ENCODE measurements at regions not wholly inside any gene's neighbourhood (a gene's known extent, or its start where the extent isn't known, plus 50 kb on each side); places are given as distances from the start of the nearest gene placed in this dataset.
"Not testable (repeated sequence)": the region's sequence is repeated elsewhere in the genome, so short reads cannot be mapped to it uniquely, and the experiment has no call there.

DNA sequence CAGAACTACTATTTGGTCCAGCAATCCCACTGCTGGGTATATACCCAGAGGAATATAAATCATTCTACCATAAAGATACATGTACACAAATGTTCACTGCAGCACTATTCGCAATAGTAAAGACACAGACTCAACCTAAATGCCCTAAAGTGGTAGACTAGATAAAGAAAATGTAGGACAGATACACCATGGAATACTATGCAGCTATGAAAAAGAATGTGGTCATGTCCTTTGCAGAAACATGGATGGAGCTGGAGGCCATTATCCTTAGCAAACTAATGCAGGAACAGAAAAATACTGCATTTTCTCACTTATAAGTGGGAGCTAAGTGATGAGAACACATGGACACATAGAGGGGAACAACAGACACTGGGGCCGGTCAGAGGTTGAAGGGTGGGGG is 248.4 kb upstream of the KCNG1 start:
- H3K36me3 ChIP-seq (replicated peaks); H3K27me3 ChIP-seq (ENCODE audit: low read depth); H3K4me1 ChIP-seq; H3K4me3 ChIP-seq; DNase-seq (ENCODE audit: low spot score in 2 of 2); H3K9me3 ChIP-seq; in situ Hi-C loops (cut with MboI; ENCODE audit: low sequenced_read_pairs): not testable (repeated sequence)

DNA sequence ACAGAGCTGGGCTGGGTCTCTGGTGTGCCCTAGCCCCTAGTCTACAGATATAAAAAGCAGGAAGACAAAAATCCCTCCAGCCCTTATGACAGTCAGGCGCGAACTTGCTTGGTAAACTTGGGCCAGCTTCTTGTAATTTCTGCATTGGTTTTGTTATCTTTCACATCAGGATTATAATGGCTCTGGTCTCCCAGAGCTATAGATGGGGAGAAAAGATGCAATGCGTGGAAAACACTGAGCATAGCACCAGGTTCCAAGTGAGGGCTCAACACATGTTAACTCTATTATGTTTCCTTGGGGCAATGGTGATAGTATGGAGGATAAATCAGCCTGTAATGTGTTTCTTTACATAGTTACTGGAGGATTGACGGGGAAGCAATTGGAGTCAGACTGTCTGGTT is 246.8 kb upstream of the KCNG1 start:
- no peaks in the 10 kb centered on the region for H3K36me3 ChIP-seq (replicated peaks)
- no peak overlapping the region for H3K4me3 ChIP-seq
- DNase-seq (ENCODE audit: low spot score in 2 of 2): no peak
- peaks cover 3% of the 10 kb centered on the region; the same call in 1 of the 2 replicates for H3K9me3 ChIP-seq
- no peaks in the 10 kb centered on the region for H3K27me3 ChIP-seq (ENCODE audit: low read depth)
- H3K4me1 ChIP-seq: no peaks in the 10 kb centered on the region
- in situ Hi-C loops (cut with MboI; ENCODE audit: low sequenced_read_pairs): no loop called here

DNA sequence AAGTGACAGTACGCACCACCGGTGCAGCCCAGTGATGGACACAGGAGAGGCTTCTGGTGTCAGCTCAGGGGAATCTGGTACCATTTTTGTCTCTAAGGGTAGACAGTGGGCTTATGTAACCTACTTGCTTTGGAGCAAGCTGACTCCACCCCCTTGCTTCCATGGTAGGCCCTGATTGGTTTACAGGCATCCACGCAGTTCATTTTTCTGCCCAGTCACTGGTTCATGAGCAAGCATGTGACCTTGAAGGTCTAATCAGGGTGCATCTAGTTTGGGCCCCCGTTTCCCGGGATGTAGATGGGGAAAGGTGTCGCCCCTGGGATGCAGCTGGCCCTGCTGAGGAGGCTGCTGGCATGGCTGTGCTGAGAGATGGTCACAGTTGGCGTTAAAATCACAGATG is 244.8 kb upstream of the KCNG1 start:
- Histone ChIP-seq H3K27me3 (ENCODE audit: low read depth) (no peaks in the 10 kb centered on the region), H3K4me1 (no peaks in the 10 kb centered on the region), H3K4me3 (no peak overlapping the region), H3K36me3 (replicated peaks) (no peaks in the 10 kb centered on the region), H3K9me3 (peaks cover 3% of the 10 kb centered on the region; the same call in 1 of the 2 replicates)
- in situ Hi-C loops (cut with MboI; ENCODE audit: low sequenced_read_pairs): no loop called here
- DNase-seq (ENCODE audit: low spot score in 2 of 2): no peak

DNA sequence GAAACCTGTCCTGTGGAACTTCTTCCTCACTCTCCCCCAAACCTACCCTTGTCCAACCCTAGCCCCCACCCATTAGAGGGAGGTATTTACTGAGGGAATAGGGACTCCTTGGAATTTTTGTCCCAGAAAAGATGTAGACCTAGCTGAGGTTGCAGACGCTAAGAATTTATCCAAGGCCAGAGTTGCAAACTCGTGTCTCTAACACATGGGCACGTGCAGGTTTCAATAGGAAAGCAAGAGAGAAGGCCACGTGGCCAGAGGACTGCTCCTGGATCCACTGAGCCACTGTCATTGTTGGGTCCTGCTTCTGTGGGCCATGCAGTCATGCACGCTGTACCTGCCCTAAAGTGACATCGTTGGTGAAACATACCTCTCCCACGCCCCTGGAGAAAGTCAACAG is 243.4 kb upstream of the KCNG1 start:
- Histone ChIP-seq H3K36me3 (replicated peaks) (no peaks in the 10 kb centered on the region), H3K4me1 (no peaks in the 10 kb centered on the region), H3K9me3 (peaks cover 3% of the 10 kb centered on the region; the same call in 1 of the 2 replicates), H3K27me3 (ENCODE audit: low read depth) (no peaks in the 10 kb centered on the region), H3K4me3 (no peak overlapping the region)
- in situ Hi-C loops (cut with MboI; ENCODE audit: low sequenced_read_pairs): no loop called here
- DNase-seq (ENCODE audit: low spot score in 2 of 2): no peak

DNA sequence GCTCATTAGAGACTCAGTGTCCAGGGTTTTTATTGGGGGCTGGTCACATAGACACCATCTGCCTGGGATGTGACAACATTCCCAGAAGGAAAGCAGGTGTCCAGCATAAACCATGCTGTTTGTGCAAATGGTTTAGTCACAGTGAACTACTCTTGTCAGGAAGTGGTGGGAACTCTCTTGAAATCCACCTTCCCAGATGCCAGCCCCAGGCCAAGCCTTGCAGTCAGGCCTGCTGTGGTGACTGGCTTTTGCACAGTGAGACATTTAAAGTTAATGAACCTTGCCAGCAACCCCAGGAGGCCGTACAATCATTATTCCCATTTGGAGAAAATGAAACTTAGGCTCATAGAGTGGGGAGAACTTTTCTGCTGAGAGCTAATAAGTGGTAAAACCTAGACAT is 242.5 kb upstream of the KCNG1 start:
- no peak for DNase-seq (ENCODE audit: low spot score in 2 of 2)
- Histone ChIP-seq H3K4me3 (no peak overlapping the region), H3K36me3 (replicated peaks) (no peaks in the 10 kb centered on the region), H3K9me3 (peaks cover 3% of the 10 kb centered on the region; the same call in 1 of the 2 replicates), H3K4me1 (no peaks in the 10 kb centered on the region), H3K27me3 (ENCODE audit: low read depth) (no peaks in the 10 kb centered on the region)
- in situ Hi-C loops (cut with MboI; ENCODE audit: low sequenced_read_pairs): no loop called here

DNA sequence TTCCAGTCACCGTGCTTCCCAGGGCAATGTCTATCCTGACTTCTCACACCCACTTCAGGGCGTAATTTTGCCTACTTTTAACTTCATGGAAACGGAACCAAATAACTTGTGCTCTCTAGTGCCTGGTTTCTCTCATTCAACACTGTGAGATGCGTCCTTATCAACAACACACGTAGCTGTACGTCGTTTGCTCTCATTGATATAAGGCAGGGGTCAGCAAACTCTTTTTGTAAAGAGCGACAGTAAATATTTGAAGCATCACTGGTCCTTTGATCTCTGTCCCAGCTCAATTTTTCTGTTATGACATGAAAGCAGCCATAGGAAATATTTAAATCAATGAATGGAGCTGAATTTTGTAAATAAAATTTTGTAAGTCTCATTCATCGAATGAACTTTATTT is 239.3 kb upstream of the KCNG1 start:
- in situ Hi-C loops (cut with MboI; ENCODE audit: low sequenced_read_pairs): no loop called here
- Histone ChIP-seq H3K36me3 (replicated peaks) (no peaks in the 10 kb centered on the region), H3K9me3 (peaks cover 3% of the 10 kb centered on the region; the same call in 1 of the 2 replicates), H3K4me3 (no peak overlapping the region), H3K4me1 (no peaks in the 10 kb centered on the region), H3K27me3 (ENCODE audit: low read depth) (no peaks in the 10 kb centered on the region)
- no peak for DNase-seq (ENCODE audit: low spot score in 2 of 2)

DNA sequence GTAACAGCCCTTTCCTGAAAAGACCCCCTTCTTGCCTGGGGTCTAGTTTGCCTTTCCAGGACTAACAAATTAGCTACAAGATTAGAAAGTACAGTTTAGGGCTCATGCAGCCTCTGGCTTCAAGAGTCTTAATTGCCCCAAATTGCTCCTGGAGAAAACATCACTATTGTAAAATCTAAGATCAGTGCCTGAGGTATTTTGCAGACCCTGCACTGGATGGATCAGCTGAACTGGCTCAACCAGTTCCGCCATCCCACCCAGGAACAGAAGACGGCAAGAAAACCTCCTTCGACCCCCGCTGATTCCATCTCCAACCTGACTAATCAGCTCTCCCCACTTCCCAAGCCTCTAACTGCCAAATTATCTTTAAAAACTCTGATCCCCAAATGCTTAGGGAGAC is 236.5 kb upstream of the KCNG1 start:
- no peak overlapping the region for H3K4me3 ChIP-seq
- no peaks in the 10 kb centered on the region for H3K4me1 ChIP-seq
- DNase-seq (ENCODE audit: low spot score in 2 of 2): no peak
- H3K9me3 ChIP-seq: no peaks in the 10 kb centered on the region; the same call in 1 of the 2 replicates
- in situ Hi-C loops (cut with MboI; ENCODE audit: low sequenced_read_pairs): no loop called here
- H3K36me3 ChIP-seq (replicated peaks): no peaks in the 10 kb centered on the region
- H3K27me3 ChIP-seq (ENCODE audit: low read depth): no peaks in the 10 kb centered on the region

DNA sequence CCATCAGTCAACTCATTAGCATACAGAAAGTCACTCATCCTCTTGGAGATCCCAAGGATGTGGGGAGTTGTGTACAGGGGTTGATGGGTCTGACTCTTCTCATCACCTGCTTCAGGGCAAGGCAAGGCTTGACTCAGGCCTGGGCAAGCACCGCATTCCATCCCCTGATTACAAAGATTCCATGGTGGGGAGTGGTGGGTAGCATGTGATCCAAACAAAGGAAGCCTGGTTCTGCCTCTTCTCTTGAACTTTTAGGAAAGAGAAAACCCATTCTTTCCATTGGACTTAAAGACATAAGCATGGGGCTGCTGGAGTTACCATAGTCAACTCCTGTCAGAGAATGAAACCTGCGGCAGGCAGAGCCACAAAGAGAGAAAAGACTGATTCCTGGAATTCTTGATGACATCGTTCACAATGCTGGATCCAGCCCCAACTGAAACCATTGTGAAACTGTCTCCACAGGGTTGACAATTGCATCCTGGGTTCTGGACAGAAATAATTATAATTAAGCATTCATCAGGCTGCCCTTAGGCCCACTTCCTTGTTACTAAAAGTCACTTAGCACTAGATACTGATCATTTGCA is 235.8 kb upstream of the KCNG1 start:
- no peaks in the 10 kb centered on the region for H3K36me3 ChIP-seq (replicated peaks)
- H3K9me3 ChIP-seq: no peaks in the 10 kb centered on the region; the same call in 1 of the 2 replicates
- H3K4me3 ChIP-seq: no peak overlapping the region
- in situ Hi-C loops (cut with MboI; ENCODE audit: low sequenced_read_pairs): no loop called here
- H3K27me3 ChIP-seq (ENCODE audit: low read depth): no peaks in the 10 kb centered on the region
- DNase-seq (ENCODE audit: low spot score in 2 of 2): no peak
- H3K4me1 ChIP-seq: no peaks in the 10 kb centered on the region

DNA sequence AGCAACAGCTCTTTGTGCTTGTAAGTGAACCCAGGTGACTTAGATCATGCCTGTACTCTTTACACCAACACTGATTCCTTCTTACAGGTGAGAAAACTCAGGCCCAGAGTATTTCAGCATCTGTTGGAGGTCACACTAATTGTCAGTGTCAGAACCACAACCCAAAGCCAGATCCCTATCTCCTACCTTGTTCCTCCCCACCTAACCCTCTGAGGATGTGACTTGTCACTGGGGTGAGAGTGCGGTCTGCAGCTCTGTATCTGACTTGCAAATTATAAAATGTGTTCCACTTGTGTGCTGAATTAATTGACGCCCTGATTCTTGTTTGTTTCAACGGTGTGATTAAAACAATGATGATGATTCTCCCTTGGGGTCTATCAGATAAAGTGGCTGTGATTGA is 232.5 kb upstream of the KCNG1 start:
- in situ Hi-C loops (cut with MboI; ENCODE audit: low sequenced_read_pairs): no loop called here
- H3K36me3 ChIP-seq (replicated peaks): no peaks in the 10 kb centered on the region
- no peak for DNase-seq (ENCODE audit: low spot score in 2 of 2)
- no peaks in the 10 kb centered on the region for H3K4me1 ChIP-seq
- H3K4me3 ChIP-seq: no peak overlapping the region
- no peaks in the 10 kb centered on the region for H3K27me3 ChIP-seq (ENCODE audit: low read depth)
- H3K9me3 ChIP-seq: no peaks in the 10 kb centered on the region; the same call in 1 of the 2 replicates

DNA sequence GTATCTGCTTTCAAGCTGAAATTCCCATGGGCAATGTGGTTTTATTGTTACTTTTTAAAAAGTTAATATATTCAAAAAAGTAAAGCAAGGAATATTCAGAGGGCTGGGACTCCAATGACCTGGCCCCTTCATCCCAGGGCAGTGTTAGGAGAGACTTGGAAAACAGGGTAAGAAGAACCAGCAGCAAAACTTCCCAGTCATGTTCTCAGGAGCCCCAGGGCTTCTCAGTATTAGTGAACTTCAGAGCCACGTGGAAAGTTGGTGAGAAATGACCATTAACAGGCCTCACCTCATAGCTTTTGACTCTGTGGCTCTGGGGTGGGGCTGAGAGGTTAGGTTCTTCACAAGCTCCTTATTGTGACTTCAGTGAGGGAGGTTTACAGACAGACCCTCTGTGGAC is 230.4 kb upstream of the KCNG1 start:
- in situ Hi-C loops (cut with MboI; ENCODE audit: low sequenced_read_pairs): no loop called here
- Histone ChIP-seq H3K9me3 (no peaks in the 10 kb centered on the region; the same call in 1 of the 2 replicates), H3K4me3 (no peak overlapping the region), H3K36me3 (replicated peaks) (no peaks in the 10 kb centered on the region), H3K4me1 (no peaks in the 10 kb centered on the region), H3K27me3 (ENCODE audit: low read depth) (no peaks in the 10 kb centered on the region)
- DNase-seq (ENCODE audit: low spot score in 2 of 2): no peak

DNA sequence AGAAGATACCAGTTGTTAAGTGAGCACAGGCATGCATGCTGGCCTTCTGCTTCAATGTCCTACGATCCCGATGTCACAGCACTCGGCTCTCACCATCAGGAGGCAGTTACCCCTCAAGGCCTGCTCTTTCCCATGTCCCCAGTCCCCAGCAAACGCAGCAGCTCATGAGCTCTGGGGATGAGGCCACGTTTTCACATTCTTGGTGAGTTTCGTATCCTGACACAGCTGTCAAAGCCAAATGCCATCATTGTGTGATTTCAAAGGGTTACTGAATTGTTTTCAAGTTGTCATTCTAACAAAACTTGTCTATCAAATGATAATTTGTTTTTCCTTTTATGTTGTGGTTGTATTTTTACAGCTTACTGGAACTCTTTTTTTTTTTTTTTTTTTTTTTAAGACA is 226.9 kb upstream of the KCNG1 start:
- no peaks in the 10 kb centered on the region for H3K27me3 ChIP-seq (ENCODE audit: low read depth)
- DNase-seq (ENCODE audit: low spot score in 2 of 2): no peak
- H3K4me1 ChIP-seq: no peaks in the 10 kb centered on the region
- H3K4me3 ChIP-seq: no peak overlapping the region
- no peaks in the 10 kb centered on the region for H3K9me3 ChIP-seq
- in situ Hi-C loops (cut with MboI; ENCODE audit: low sequenced_read_pairs): no loop called here
- no peaks in the 10 kb centered on the region for H3K36me3 ChIP-seq (replicated peaks)

DNA sequence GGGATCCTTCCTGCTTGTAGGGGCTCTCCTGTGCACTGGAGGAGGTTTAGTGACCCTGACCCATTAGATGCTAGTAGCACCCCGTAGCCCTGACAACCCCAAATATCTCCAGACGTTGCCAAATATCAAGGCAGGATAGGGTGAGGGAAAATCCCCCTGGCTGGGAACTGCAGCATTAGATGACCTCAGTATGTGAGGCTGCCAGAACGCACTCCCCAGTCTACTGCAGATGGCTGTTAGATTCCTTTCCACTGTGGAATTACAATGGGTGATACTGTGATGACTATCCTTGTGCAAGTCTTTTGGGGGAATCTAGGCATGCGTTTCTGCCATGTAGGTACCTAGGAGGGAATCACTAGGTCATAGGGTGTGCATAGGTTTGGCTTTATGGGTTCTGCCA is 226.3 kb upstream of the KCNG1 start:
- Histone ChIP-seq H3K4me3 (no peak overlapping the region), H3K27me3 (ENCODE audit: low read depth) (no peaks in the 10 kb centered on the region), H3K4me1 (no peaks in the 10 kb centered on the region), H3K9me3 (no peaks in the 10 kb centered on the region), H3K36me3 (replicated peaks) (no peaks in the 10 kb centered on the region)
- in situ Hi-C loops (cut with MboI; ENCODE audit: low sequenced_read_pairs): no loop called here
- no peak for DNase-seq (ENCODE audit: low spot score in 2 of 2)

DNA sequence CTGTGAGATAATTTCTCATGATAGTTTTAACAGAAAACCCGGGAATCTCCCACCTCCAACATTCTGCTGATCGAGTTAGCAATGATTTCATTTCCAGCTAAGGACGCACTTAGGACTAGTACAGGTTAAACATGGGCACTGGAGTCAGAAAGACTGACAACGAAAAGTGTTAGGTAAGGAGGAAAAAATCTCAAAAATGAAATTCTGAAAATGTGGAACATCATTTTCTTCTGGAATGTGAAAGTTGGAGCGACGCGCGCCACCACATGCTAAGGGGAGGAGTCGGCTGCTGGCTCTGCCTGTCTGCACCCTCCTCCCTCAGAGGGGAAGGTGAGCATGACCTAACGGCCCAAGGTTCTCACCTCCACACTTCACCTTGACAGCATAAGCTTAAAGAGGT is 221.6 kb upstream of the KCNG1 start:
- Histone ChIP-seq H3K4me1 (no peaks in the 10 kb centered on the region), H3K27me3 (ENCODE audit: low read depth) (no peaks in the 10 kb centered on the region), H3K4me3 (no peak overlapping the region), H3K36me3 (replicated peaks) (no peaks in the 10 kb centered on the region), H3K9me3 (peaks cover 5% of the 10 kb centered on the region; the same call in 1 of the 2 replicates)
- no peak for DNase-seq (ENCODE audit: low spot score in 2 of 2)
- in situ Hi-C loops (cut with MboI; ENCODE audit: low sequenced_read_pairs): no loop called here

DNA sequence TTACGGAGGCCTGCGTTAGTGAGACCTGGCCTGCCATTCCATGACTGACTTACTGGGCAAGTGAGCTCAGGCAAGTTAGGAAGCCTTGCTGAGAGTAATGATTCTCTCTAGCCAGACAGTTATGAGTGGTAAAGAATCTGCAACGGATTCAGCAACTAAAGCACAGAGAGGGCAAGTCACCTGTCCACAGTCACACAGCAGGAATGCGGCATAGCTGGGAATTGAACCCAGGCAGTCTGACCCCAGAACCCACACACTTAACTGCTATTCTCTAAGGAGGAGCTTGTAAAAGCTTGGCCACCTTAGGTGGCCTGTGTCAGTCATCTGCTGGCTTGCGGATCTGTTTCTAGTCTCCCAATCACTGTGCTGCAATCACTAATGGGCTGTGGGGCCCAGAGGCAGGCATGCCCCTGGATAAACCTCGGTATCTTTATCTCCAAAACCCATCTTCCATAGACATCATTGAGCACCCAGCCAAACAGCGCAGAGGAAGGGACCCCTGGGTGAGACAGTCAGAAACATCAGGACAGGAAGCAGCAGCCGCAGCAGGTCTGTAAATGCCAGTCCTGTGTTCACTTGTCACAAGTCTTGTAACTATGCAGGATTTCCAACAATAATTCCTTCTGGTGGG is 215.9 kb upstream of the KCNG1 start:
- in situ Hi-C loops (cut with MboI; ENCODE audit: low sequenced_read_pairs): no loop called here
- Histone ChIP-seq H3K27me3 (ENCODE audit: low read depth) (no peaks in the 10 kb centered on the region), H3K9me3 (peaks cover 5% of the 10 kb centered on the region; the same call in 1 of the 2 replicates), H3K4me3 (no peak overlapping the region), H3K4me1 (no peaks in the 10 kb centered on the region), H3K36me3 (replicated peaks) (no peaks in the 10 kb centered on the region)
- DNase-seq (ENCODE audit: low spot score in 2 of 2): no peak

DNA sequence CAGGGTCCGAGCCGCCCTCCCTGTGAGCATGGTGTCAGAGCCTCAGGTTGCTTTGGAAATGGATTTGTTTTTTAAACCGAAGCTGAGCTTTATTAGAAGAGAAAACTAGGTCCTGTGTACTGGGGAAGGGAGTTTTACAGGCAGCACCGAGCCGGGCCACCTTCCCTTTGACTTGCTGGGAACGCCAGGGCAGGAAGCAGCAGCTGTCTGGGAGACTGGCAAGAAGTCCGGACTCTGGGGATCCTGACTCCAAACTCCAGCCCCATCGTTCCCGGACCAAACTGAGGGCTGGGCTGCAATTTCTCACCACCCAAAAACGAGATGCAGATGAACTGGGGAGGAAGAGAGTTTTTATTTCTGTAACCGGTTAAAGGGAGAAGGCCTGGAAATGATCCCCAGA is 214.9 kb upstream of the KCNG1 start:
- no peak for DNase-seq (ENCODE audit: low spot score in 2 of 2)
- in situ Hi-C loops (cut with MboI; ENCODE audit: low sequenced_read_pairs): no loop called here
- H3K27me3 ChIP-seq (ENCODE audit: low read depth): no peaks in the 10 kb centered on the region

More for the DNA sequence above, 214.9 kb upstream of the KCNG1 start:
- Histone ChIP-seq H3K36me3 (replicated peaks) (no peaks in the 10 kb centered on the region), H3K9me3 (peaks cover 5% of the 10 kb centered on the region; the same call in 1 of the 2 replicates), H3K4me1 (no peaks in the 10 kb centered on the region), H3K4me3 (no peak overlapping the region)

Data from HAP-1 (cell line).